ENCODE measurements at regions not wholly inside any gene's neighbourhood (a gene's known extent, or its start where the extent isn't known, plus 50 kb on each side); places are given as distances from the start of the nearest gene placed in this dataset.

DNA sequence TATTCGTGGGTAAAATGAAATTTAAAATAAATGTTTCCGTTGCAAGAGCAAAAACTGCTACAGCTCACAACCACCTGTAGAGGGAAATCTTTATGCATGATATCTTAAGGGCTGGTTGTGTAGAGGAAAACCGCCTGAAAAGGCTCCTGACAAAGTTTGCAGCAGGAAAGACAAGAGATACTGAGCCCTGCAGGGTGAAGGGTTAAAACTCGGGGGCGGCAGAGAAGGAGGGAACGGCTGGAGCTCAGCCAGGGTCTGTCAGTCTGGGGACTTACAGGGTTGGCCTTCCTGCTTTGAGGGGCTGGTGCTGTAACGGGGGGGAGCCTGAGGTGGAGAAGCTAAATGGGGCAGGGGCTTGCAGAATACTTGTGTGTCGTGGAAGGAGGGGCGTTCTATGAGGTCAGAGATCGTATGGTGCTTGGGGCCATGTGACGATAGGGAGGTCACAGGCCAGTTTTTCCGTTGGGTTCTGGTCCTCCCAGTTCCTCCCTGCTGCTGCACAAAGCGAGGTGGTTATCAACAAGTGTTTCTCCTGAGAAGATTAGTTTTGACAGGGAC, 122.9 kb upstream of the HSD17B12 start:
- peak overlapping the region; percentile 96 for H2AFZ ChIP-seq
- H3K36me3 ChIP-seq (ENCODE audit: insufficient read depth) = no peaks in the 10 kb centered on the region
- H3K27me3 Mint-ChIP-seq (ENCODE audit: insufficient read depth, low read depth, poor library complexity) = peaks cover 12% of the 10 kb centered on the region
- DNase-seq (ENCODE audit: low spot score) = peak; percentile 67
- peaks cover 67% of the 10 kb centered on the region for H3K4me1 Mint-ChIP-seq
- TF ChIP-seq CTCF (conservative IDR thresholded peaks at IDR 0.05; ENCODE audit: low read depth in 2 of 2) (peak; percentile 25 to 32), ZNF331 (CRISPR knock-in tag; IDR thresholded peaks at IDR 0.05; ENCODE audit: low read depth) (no peak), CREB1 (CRISPR knock-in tag; IDR thresholded peaks at IDR 0.05; ENCODE audit: low read depth) (peak; percentile 69), EZH2phosphoT487 (IDR thresholded peaks at IDR 0.05; ENCODE audit: unreplicated experiment) (no peak), JUNB (IDR thresholded peaks at IDR 0.05; ENCODE audit: unreplicated experiment) (no peak), POLR2AphosphoS5 (IDR thresholded peaks at IDR 0.05; ENCODE audit: low read depth) (no peak), STAT1 (IDR thresholded peaks at IDR 0.05; ENCODE audit: unreplicated experiment) (no peak), ETS1 (IDR thresholded peaks at IDR 0.05) (no peak), NANOG (IDR thresholded peaks at IDR 0.05; ENCODE audit: borderline replicate concordance) (no peak), ZNF114 (CRISPR knock-in tag; IDR thresholded peaks at IDR 0.05) (no peak), EZH2 (IDR thresholded peaks at IDR 0.05; ENCODE audit: low read depth, unreplicated experiment) (no peak)
- TF ChIP-seq, protein P1, sequence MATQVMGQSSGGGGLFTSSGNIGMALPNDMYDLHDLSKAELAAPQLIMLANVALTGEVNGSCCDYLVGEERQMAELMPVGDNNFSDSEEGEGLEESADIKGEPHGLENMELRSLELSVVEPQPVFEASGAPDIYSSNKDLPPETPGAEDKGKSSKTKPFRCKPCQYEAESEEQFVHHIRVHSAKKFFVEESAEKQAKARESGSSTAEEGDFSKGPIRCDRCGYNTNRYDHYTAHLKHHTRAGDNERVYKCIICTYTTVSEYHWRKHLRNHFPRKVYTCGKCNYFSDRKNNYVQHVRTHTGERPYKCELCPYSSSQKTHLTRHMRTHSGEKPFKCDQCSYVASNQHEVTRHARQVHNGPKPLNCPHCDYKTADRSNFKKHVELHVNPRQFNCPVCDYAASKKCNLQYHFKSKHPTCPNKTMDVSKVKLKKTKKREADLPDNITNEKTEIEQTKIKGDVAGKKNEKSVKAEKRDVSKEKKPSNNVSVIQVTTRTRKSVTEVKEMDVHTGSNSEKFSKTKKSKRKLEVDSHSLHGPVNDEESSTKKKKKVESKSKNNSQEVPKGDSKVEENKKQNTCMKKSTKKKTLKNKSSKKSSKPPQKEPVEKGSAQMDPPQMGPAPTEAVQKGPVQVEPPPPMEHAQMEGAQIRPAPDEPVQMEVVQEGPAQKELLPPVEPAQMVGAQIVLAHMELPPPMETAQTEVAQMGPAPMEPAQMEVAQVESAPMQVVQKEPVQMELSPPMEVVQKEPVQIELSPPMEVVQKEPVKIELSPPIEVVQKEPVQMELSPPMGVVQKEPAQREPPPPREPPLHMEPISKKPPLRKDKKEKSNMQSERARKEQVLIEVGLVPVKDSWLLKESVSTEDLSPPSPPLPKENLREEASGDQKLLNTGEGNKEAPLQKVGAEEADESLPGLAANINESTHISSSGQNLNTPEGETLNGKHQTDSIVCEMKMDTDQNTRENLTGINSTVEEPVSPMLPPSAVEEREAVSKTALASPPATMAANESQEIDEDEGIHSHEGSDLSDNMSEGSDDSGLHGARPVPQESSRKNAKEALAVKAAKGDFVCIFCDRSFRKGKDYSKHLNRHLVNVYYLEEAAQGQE (IDR thresholded peaks at IDR 0.05; ENCODE audit: unreplicated experiment) = peak; percentile 4
- TF ChIP-seq, protein P2, sequence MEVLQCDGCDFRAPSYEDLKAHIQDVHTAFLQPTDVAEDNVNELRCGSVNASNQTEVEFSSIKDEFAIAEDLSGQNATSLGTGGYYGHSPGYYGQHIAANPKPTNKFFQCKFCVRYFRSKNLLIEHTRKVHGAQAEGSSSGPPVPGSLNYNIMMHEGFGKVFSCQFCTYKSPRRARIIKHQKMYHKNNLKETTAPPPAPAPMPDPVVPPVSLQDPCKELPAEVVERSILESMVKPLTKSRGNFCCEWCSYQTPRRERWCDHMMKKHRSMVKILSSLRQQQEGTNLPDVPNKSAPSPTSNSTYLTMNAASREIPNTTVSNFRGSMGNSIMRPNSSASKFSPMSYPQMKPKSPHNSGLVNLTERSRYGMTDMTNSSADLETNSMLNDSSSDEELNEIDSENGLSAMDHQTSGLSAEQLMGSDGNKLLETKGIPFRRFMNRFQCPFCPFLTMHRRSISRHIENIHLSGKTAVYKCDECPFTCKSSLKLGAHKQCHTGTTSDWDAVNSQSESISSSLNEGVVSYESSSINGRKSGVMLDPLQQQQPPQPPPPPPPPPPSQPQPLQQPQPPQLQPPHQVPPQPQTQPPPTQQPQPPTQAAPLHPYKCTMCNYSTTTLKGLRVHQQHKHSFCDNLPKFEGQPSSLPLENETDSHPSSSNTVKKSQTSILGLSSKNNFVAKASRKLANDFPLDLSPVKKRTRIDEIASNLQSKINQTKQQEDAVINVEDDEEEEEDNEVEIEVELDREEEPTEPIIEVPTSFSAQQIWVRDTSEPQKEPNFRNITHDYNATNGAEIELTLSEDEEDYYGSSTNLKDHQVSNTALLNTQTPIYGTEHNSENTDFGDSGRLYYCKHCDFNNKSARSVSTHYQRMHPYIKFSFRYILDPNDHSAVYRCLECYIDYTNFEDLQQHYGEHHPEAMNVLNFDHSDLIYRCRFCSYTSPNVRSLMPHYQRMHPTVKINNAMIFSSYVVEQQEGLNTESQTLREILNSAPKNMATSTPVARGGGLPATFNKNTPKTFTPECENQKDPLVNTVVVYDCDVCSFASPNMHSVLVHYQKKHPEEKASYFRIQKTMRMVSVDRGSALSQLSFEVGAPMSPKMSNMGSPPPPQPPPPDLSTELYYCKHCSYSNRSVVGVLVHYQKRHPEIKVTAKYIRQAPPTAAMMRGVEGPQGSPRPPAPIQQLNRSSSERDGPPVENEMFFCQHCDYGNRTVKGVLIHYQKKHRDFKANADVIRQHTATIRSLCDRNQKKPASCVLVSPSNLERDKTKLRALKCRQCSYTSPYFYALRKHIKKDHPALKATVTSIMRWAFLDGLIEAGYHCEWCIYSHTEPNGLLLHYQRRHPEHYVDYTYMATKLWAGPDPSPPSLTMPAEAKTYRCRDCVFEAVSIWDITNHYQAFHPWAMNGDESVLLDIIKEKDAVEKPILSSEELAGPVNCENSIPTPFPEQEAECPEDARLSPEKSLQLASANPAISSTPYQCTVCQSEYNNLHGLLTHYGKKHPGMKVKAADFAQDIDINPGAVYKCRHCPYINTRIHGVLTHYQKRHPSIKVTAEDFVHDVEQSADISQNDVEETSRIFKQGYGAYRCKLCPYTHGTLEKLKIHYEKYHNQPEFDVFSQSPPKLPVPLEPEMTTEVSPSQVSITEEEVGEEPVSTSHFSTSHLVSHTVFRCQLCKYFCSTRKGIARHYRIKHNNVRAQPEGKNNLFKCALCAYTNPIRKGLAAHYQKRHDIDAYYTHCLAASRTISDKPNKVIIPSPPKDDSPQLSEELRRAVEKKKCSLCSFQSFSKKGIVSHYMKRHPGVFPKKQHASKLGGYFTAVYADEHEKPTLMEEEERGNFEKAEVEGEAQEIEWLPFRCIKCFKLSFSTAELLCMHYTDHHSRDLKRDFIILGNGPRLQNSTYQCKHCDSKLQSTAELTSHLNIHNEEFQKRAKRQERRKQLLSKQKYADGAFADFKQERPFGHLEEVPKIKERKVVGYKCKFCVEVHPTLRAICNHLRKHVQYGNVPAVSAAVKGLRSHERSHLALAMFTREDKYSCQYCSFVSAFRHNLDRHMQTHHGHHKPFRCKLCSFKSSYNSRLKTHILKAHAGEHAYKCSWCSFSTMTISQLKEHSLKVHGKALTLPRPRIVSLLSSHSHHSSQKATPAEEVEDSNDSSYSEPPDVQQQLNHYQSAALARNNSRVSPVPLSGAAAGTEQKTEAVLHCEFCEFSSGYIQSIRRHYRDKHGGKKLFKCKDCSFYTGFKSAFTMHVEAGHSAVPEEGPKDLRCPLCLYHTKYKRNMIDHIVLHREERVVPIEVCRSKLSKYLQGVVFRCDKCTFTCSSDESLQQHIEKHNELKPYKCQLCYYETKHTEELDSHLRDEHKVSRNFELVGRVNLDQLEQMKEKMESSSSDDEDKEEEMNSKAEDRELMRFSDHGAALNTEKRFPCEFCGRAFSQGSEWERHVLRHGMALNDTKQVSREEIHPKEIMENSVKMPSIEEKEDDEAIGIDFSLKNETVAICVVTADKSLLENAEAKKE (CRISPR knock-in tag; IDR thresholded peaks at IDR 0.05) = no peak
- peaks cover 60% of the 10 kb centered on the region for H3K4me1 ChIP-seq (ENCODE audit: insufficient read depth)
- H3K4me3 Mint-ChIP-seq = peak overlapping the region; percentile 77
- H3K27ac ChIP-seq (ENCODE audit: low read depth) = no peak overlapping the region
- no peaks in the 10 kb centered on the region for H3F3A ChIP-seq (replicated peaks; ENCODE audit: low read depth)
- ATAC-seq = peak; percentile 72
- no peaks in the 10 kb centered on the region for H3K79me2 ChIP-seq (replicated peaks; ENCODE audit: insufficient read depth)
- no peaks in the 10 kb centered on the region for H4K20me1 ChIP-seq (replicated peaks; ENCODE audit: insufficient read depth)
- H3K9me3 Mint-ChIP-seq = no peaks in the 10 kb centered on the region
- peaks cover 62% of the 10 kb centered on the region for H3K27me3 ChIP-seq (ENCODE audit: insufficient read depth)
- peak overlapping the region; percentile 95 for H3K4me2 ChIP-seq
- H3K36me3 Mint-ChIP-seq (ENCODE audit: low read depth) = no peaks in the 10 kb centered on the region
- H3K27ac Mint-ChIP-seq = no peak overlapping the region
- H3K4me3 ChIP-seq = peak overlapping the region; percentile 55
- peaks cover 14% of the 10 kb centered on the region for H3K9me2 ChIP-seq (ENCODE audit: insufficient read depth)

Data from GM23338 (cell line).